ENCODE measurements at regions not wholly inside any gene's neighbourhood (a gene's known extent, or its start where the extent isn't known, plus 50 kb on each side); places are given as distances from the start of the nearest gene placed in this dataset.

DNA sequence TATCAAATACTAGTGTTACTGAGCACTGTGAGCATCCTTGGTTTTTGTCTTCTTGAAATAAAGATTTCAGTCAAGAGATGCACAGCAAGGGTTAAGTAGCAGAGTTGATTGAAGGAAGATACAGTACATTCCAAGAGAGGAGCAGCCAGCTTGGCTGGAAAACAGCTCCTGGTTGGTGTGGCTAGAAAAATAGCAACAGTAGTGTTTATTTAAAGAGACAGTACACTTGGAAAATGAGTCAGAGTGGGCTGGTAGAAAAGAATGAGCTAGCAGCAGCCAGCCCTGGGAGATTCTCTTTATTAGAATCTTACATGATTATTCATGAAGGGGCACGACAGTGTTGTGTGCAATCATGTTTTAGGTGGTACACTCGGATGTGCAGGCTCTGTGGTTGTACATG lies 1016.4 kb upstream of the SORCS1 start:
- TF ChIP-seq, protein P1, sequence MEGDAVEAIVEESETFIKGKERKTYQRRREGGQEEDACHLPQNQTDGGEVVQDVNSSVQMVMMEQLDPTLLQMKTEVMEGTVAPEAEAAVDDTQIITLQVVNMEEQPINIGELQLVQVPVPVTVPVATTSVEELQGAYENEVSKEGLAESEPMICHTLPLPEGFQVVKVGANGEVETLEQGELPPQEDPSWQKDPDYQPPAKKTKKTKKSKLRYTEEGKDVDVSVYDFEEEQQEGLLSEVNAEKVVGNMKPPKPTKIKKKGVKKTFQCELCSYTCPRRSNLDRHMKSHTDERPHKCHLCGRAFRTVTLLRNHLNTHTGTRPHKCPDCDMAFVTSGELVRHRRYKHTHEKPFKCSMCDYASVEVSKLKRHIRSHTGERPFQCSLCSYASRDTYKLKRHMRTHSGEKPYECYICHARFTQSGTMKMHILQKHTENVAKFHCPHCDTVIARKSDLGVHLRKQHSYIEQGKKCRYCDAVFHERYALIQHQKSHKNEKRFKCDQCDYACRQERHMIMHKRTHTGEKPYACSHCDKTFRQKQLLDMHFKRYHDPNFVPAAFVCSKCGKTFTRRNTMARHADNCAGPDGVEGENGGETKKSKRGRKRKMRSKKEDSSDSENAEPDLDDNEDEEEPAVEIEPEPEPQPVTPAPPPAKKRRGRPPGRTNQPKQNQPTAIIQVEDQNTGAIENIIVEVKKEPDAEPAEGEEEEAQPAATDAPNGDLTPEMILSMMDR (IDR thresholded peaks at IDR 0.05) = no peak
- no peak for TF ChIP-seq POLR2A (IDR thresholded peaks at IDR 0.05)
- no peaks in the 10 kb centered on the region for H3K4me1 ChIP-seq
- no peaks in the 10 kb centered on the region for H3K27me3 ChIP-seq
- H3K36me3 ChIP-seq = no peaks in the 10 kb centered on the region
- H3K4me3 ChIP-seq = no peak overlapping the region
- H3K9me3 ChIP-seq = no peaks in the 10 kb centered on the region
- intact Hi-C loops (cut with DNase I) = no loop called here
- DNase-seq (no peak), ATAC-seq (no peak)
- H3K27ac ChIP-seq = no peak overlapping the region
- WGBS, 4 donors = 53 to 65% (median 59%) methylated on average over 2 of the region's 2 CpGs

DNA sequence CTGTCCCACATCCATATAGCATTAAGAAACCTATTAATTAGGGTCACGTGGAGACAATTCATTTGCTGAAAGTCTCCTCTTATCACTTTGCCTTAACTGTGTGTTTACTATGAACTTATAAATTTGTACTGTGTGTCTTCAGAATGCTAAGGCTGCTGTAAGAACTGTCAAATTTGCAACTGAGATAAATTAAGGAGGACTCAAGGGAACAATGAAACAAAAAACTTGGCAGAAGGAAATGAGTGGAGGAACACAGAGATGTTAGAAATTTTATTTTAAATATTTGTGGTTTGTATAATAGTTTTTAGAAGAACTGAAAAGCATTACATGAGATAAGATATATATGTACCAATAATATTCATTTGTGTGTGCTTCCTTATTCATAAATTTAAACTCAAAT lies 1005.3 kb upstream of the SORCS1 start:
- no peak for DNase-seq
- Histone ChIP-seq H3K36me3 (no peaks in the 10 kb centered on the region), H3K4me1 (no peaks in the 10 kb centered on the region), H3K9me3 (no peaks in the 10 kb centered on the region), H3K27ac (no peak overlapping the region), H3K27me3 (no peaks in the 10 kb centered on the region), H3K4me3 (no peak overlapping the region)
- TF ChIP-seq POLR2A (IDR thresholded peaks at IDR 0.05) = no peak
- TF ChIP-seq, protein P1 (IDR thresholded peaks at IDR 0.05) = no peak
- intact Hi-C loops (cut with DNase I) = no loop called here
- ATAC-seq = no peak
- 46 to 74% (median 63%) methylated on average over 1 of the region's 1 CpG for WGBS, 4 donors

DNA sequence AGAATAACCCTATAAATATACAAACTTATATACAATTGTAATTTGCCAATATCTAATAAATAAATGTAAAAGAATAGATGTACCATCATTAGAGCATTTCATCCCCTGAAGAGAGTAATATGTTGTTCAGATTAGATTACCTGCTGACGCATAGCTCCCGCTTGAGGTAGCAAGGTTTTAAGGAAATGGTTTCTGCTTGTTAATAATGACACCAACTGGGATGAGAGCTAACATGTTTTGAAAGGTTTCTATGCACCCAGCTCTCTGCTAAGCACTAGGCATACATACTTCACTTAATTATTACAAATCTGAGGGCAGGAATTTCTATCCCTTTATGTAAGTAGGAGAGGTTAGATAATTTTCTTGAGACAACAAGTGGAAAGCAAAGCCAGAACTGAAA lies 1003.3 kb upstream of the SORCS1 start:
- no peak overlapping the region for H3K4me3 ChIP-seq
- H3K36me3 ChIP-seq = no peaks in the 10 kb centered on the region
- 85 to 100% (median 87%) methylated on average over 2 of the region's 2 CpGs for WGBS, 4 donors
- no peaks in the 10 kb centered on the region for H3K27me3 ChIP-seq
- no peak for ATAC-seq
- DNase-seq = no peak
- H3K4me1 ChIP-seq = no peaks in the 10 kb centered on the region
- H3K27ac ChIP-seq = no peak overlapping the region
- no peak for TF ChIP-seq POLR2A (IDR thresholded peaks at IDR 0.05)
- TF ChIP-seq, protein P1 (IDR thresholded peaks at IDR 0.05) = no peak
- intact Hi-C loops (cut with DNase I) = no loop called here
- no peaks in the 10 kb centered on the region for H3K9me3 ChIP-seq

DNA sequence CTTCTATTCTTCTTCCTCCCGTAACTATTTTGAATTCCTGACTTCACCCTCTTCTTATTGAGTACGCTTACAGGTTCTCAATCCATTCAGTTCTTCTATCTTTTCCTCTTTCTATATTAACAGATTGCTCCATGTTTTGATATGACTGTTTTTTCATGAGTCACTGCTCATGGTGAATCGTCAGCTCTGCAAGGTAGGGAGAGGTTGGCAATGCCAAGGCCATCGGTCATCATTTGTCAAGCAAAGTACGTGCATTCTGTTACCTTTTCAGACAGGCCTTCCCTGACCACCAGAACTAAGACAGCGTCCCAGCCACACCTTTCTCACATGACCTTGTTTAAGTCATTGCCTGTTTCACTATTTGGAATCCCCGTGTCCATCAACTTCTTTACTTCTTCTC lies 1001.9 kb upstream of the SORCS1 start:
- intact Hi-C loops (cut with DNase I) = no loop called here
- Histone ChIP-seq H3K27ac (no peak overlapping the region), H3K36me3 (no peaks in the 10 kb centered on the region), H3K9me3 (no peaks in the 10 kb centered on the region), H3K4me3 (no peak overlapping the region), H3K27me3 (no peaks in the 10 kb centered on the region), H3K4me1 (no peaks in the 10 kb centered on the region)
- WGBS, 4 donors = 78 to 86% (median 84%) methylated on average over 7 of the region's 7 CpGs
- TF ChIP-seq, protein P1 (IDR thresholded peaks at IDR 0.05) = no peak
- TF ChIP-seq POLR2A (IDR thresholded peaks at IDR 0.05) = no peak
- DNase-seq (no peak), ATAC-seq (no peak)

Measured in heart left ventricle (tissue), 16 donors.